CD14-positive monocyte (primary cell): ENCODE measurements at regions not wholly inside any gene's neighbourhood (a gene's known extent, or its start where the extent isn't known, plus 50 kb on each side); places are given as distances from the start of the nearest gene placed in this dataset.

ENCODE experiments used
- DNase-seq, 3 donors: peaks; one replicate each; pipeline ENCODE4 v3.0.0-alpha.2; 2011 to 2022
- H2AFZ ChIP-seq: 2 replicates; pipeline ENCODE4 v1.6.0; 2012; ENCODE audit warnings: mild to moderate bottlenecking, low read depth, low read length, inconsistent platforms; ENCODE audit not compliant: insufficient read depth, poor library complexity, severe bottlenecking
- H3K27ac ChIP-seq, 2 donors: 1 replicate in 1 of 2; 2 replicates in 1 of 2; pipeline ENCODE4 v1.5.1; 2012 to 2013; ENCODE audit warnings: low read length in 2 of 2, control low read depth in 1 of 2, inconsistent platforms in 1 of 2, low read depth in 1 of 2, mild to moderate bottlenecking in 1 of 2
- H3K27me3 ChIP-seq, 2 donors: one replicate each; pipeline versions ENCODE4 v1.6.0 to v1.6.1; 2011 to 2013; ENCODE audit warnings: low read length in 2 of 2; ENCODE audit not compliant: control insufficient read depth in 2 of 2, insufficient read depth in 2 of 2
- H3K36me3 ChIP-seq, 2 donors: replicated peaks in 1 of 2; 1 replicate in 1 of 2; 2 replicates in 1 of 2; pipeline versions ENCODE4 v1.5.1 to v1.6.1; 2012 to 2013; ENCODE audit warnings: low read length in 2 of 2, control low read depth in 1 of 2, inconsistent platforms in 1 of 2, mild to moderate bottlenecking in 1 of 2; ENCODE audit not compliant: insufficient read depth in 2 of 2, control insufficient read depth in 1 of 2
- H3K4me1 ChIP-seq, 2 donors: 1 replicate in 1 of 2; 2 replicates in 1 of 2; pipeline versions ENCODE4 v1.5.1 to v1.6.1; 2012 to 2013; ENCODE audit warnings: low read length in 2 of 2, control low read depth in 1 of 2, inconsistent platforms in 1 of 2, mild to moderate bottlenecking in 1 of 2, moderate library complexity in 1 of 2; ENCODE audit not compliant: insufficient read depth in 2 of 2, control insufficient read depth in 1 of 2
- H3K4me2 ChIP-seq: replicated peaks from 2 replicates; pipeline ENCODE3; 2012; ENCODE audit warnings: low read length, moderate library complexity, mild to moderate bottlenecking; ENCODE audit not compliant: poor library complexity, severe bottlenecking; ENCODE audit errors: extremely low read depth
- H3K4me3 ChIP-seq, 3 experiments: fragments of 200-600 bp in 1 of 3; sonication (generic) in 1 of 3; replicated peaks in 1 of 3; 1 replicate in 2 of 3; 2 replicates in 1 of 3; pipeline ENCODE4 v1.5.1; 2011 to 2013; ENCODE audit warnings: low read length in 3 of 3, mild to moderate bottlenecking in 3 of 3, control low read depth in 2 of 3, low read depth in 2 of 3, inconsistent platforms in 1 of 3, moderate library complexity in 1 of 3
- H3K79me2 ChIP-seq: 2 replicates; pipeline ENCODE4 v1.6.0; 2012; ENCODE audit warnings: mild to moderate bottlenecking, control low read depth, inconsistent platforms, low read length, moderate library complexity; ENCODE audit not compliant: insufficient read depth
- H3K9ac ChIP-seq: 2 replicates; pipeline ENCODE4 v1.6.0; 2017; ENCODE audit warnings: low read length, mild to moderate bottlenecking; ENCODE audit not compliant: insufficient read depth, poor library complexity, severe bottlenecking
- H3K9me3 ChIP-seq, 2 donors: replicated peaks in 1 of 2; 1 replicate in 1 of 2; 2 replicates in 1 of 2; pipeline versions ENCODE4 v1.5.1 to v1.6.1; 2012 to 2013; ENCODE audit warnings: low read length in 2 of 2, control low read depth in 1 of 2; ENCODE audit not compliant: control insufficient read depth in 1 of 2, insufficient read depth in 1 of 2
- H4K20me1 ChIP-seq: 2 replicates; pipeline ENCODE4 v1.6.0; 2012; ENCODE audit warnings: mild to moderate bottlenecking, low read length, control low read depth, moderate library complexity; ENCODE audit not compliant: insufficient read depth
- H3K27ac Mint-ChIP-seq, 7 donors: one replicate each; pipeline ENCODE4 v1.8.0; 2020; ENCODE audit warnings: mild to moderate bottlenecking in 7 of 7, mixed read lengths in 7 of 7, moderate library complexity in 6 of 7, inconsistent platforms in 2 of 7
- H3K27me3 Mint-ChIP-seq, 3 donors: one replicate each; pipeline ENCODE4 v1.8.0; 2021 to 2022; ENCODE audit warnings: low read depth in 3 of 3, mild to moderate bottlenecking in 3 of 3, mixed read lengths in 3 of 3, moderate library complexity in 3 of 3, inconsistent platforms in 1 of 3
- H3K36me3 Mint-ChIP-seq, 2 donors: one replicate each; pipeline ENCODE4 v1.8.0; 2020; ENCODE audit warnings: mixed read lengths in 2 of 2, inconsistent platforms in 1 of 2, mild to moderate bottlenecking in 1 of 2
- H3K4me1 Mint-ChIP-seq: one replicate; pipeline ENCODE4 v1.8.0; 2020; ENCODE audit warnings: mild to moderate bottlenecking, mixed read lengths
- H3K4me3 Mint-ChIP-seq, 2 donors: one replicate each; pipeline ENCODE4 v1.8.0; 2020; ENCODE audit warnings: mild to moderate bottlenecking in 2 of 2, mixed read lengths in 2 of 2, moderate library complexity in 1 of 2
- H3K9me3 Mint-ChIP-seq, 7 donors: one replicate each; pipeline ENCODE4 v1.8.0; 2020 to 2022; ENCODE audit warnings: mixed read lengths in 7 of 7, mild to moderate bottlenecking in 6 of 7, moderate library complexity in 6 of 7, inconsistent platforms in 2 of 7
- CTCF ChIP-seq: fragments of 200-600 bp; IDR thresholded peaks from one replicate; pipeline ENCODE4 v1.8.0; 2022; ENCODE audit warnings: antibody characterized with exemption, mild to moderate bottlenecking
- WGBS: methylation state at CpG from one replicate; pipeline ENCODE4 v1.1.5; 2013; ENCODE audit warnings: missing lambda C conversion rate; ENCODE audit not compliant: insufficient coverage; 5-methylcytosine and 5-hydroxymethylcytosine counted together
- intact Hi-C, 2 donors: fragments of 100-400 bp; cut with micrococcal nuclease; formaldehyde crosslinking; loops; one replicate each; pipeline versions ENCODE4 v1.15.0 to v1.15.1; 2023

GRCh38 chr1:216809649-216810048 is 86.4 kb upstream of the ESRRG start:
- no peaks in the 10 kb centered on the region for H3K9me3 ChIP-seq
- no peak overlapping the region for H2AFZ ChIP-seq
- Mint-ChIP-seq H3K4me1 (no peaks in the 10 kb centered on the region), H3K36me3 (no peaks in the 10 kb centered on the region), H3K27ac (no peak overlapping the region), H3K27me3 (no peaks in the 10 kb centered on the region), H3K9me3 (peaks cover 0 to 6% (median 0%) of the 10 kb centered on the region in 7 donors), H3K4me3 (no peak overlapping the region)
- intact Hi-C loops: no loop called here
- H3K4me3 ChIP-seq: no peak overlapping the region
- no peak overlapping the region for H3K27ac ChIP-seq
- H4K20me1 ChIP-seq: no peaks in the 10 kb centered on the region
- H3K27me3 ChIP-seq: no peaks in the 10 kb centered on the region
- H3K9ac ChIP-seq: no peak overlapping the region
- no peaks in the 10 kb centered on the region for H3K4me1 ChIP-seq
- no peaks in the 10 kb centered on the region for H3K79me2 ChIP-seq
- DNase-seq: no peak
- no peaks in the 10 kb centered on the region for H3K36me3 ChIP-seq
- no peak for TF ChIP-seq CTCF
- 83% methylated on average over 1 of the region's 5 CpGs for WGBS
- H3K4me2 ChIP-seq: no peak overlapping the region

- Histone ChIP-seq H3K4me2 (no peak overlapping the region), H3K4me1 (no peaks in the 10 kb centered on the region), H2AFZ (no peak overlapping the region), H3K27ac (no peak overlapping the region), H3K9me3 (no peaks in the 10 kb centered on the region), H3K4me3 (no peak overlapping the region), H4K20me1 (no peaks in the 10 kb centered on the region), H3K79me2 (no peaks in the 10 kb centered on the region), H3K27me3 (no peaks in the 10 kb centered on the region), H3K9ac (no peak overlapping the region), H3K36me3 (no peaks in the 10 kb centered on the region)
- no peak overlapping the region for H3K27ac Mint-ChIP-seq
- intact Hi-C loops: no loop called here
- peaks cover 0 to 2% (median 0%) of the 10 kb centered on the region in 3 donors for H3K27me3 Mint-ChIP-seq
- H3K4me3 Mint-ChIP-seq: no peak overlapping the region
- no CpG with 5 or more reads among the region's 1 CpG for WGBS
- no peak for DNase-seq
- H3K4me1 Mint-ChIP-seq: no peaks in the 10 kb centered on the region
- H3K36me3 Mint-ChIP-seq: no peaks in the 10 kb centered on the region
- peaks cover 0 to 7% (median 0%) of the 10 kb centered on the region in 7 donors for H3K9me3 Mint-ChIP-seq
- TF ChIP-seq CTCF: no peak
These were observed 84.5 kb upstream of the ESRRG start for GRCh38 chr1:216807696-216808095.
